NK-92 (cell line): ENCODE measurements at regions not wholly inside any gene's neighbourhood (a gene's known extent, or its start where the extent isn't known, plus 50 kb on each side); places are given as distances from the start of the nearest gene placed in this dataset.

Experiments used
- DNase-seq: peaks from one replicate; lab custom pipeline; 2025; ENCODE audit not compliant: unreplicated experiment; lab: John Stamatoyannopoulos, UW

GRCh38 chr17:77729587-77729986 is 228.9 kb upstream of the TNRC6C start:
- no peak for DNase-seq

GRCh38 chr17:77730376-77730775 is 228.1 kb upstream of the TNRC6C start:
- DNase-seq, result no peak

- DNase-seq, result no peak
Observed at GRCh38 chr17:77733576-77734296, 224.8 kb upstream of the TNRC6C start.

GRCh38 chr17:77734371-77735080 is 224.0 kb upstream of the TNRC6C start:
- no peak for DNase-seq

GRCh38 chr17:77735081-77735565 is 223.4 kb upstream of the TNRC6C start:
- no peak for DNase-seq

- no peak for DNase-seq
Observed at GRCh38 chr17:77735566-77736198, 222.8 kb upstream of the TNRC6C start.

- DNase-seq, result no peak
Observed at GRCh38 chr17:77736199-77736585, 222.3 kb upstream of the TNRC6C start.

- DNase-seq, result no peak
Observed at GRCh38 chr17:77736721-77737120, 221.8 kb upstream of the TNRC6C start.

- DNase-seq, result no peak
Observed at GRCh38 chr17:77737442-77738265, 220.8 kb upstream of the TNRC6C start.

- DNase-seq, result no peak
Observed at GRCh38 chr17:77738751-77739531, 219.6 kb upstream of the TNRC6C start.

- DNase-seq, result no peak
Observed at GRCh38 chr17:77740481-77740880, 218.0 kb upstream of the TNRC6C start.

GRCh38 chr17:77741109-77741508 is 217.4 kb upstream of the TNRC6C start:
- DNase-seq, result no peak

GRCh38 chr17:77742579-77742978 is 215.9 kb upstream of the TNRC6C start:
- DNase-seq, result no peak

- no peak for DNase-seq
Observed at GRCh38 chr17:77744066-77744988, 214.2 kb upstream of the TNRC6C start.

- no peak for DNase-seq
Observed at GRCh38 chr17:77745702-77746101, 212.8 kb upstream of the TNRC6C start.

- no peak for DNase-seq
Observed at GRCh38 chr17:77746393-77746792, 212.1 kb upstream of the TNRC6C start.

GRCh38 chr17:77746896-77747554 is 211.5 kb upstream of the TNRC6C start:
- DNase-seq, result no peak

GRCh38 chr17:77748436-77748835 is 210.1 kb upstream of the TNRC6C start:
- no peak for DNase-seq

- no peak for DNase-seq
Observed at GRCh38 chr17:77749321-77749751, 209.2 kb upstream of the TNRC6C start.
